WTC11 (cell line): ENCODE measurements at regions not wholly inside any gene's neighbourhood (a gene's known extent, or its start where the extent isn't known, plus 50 kb on each side); places are given as distances from the start of the nearest gene placed in this dataset.

Source experiments
- ATAC-seq: fragments of 200-7000 bp; cut with Tn5 transposase; 2 replicates; pipeline ENCODE4 v1.10.0; 2021; ENCODE audit warnings: mild to moderate bottlenecking, moderate library complexity
- CTCF ChIA-PET: fragments of 300-600 bp; sonication (Branson Sonifier 250); formaldehyde crosslinking; loops from one replicate; lab custom pipeline; 2021; ENCODE audit warnings: antibody characterized with exemption; lab: Charles Lee
- POLR2A ChIA-PET: fragments of 350-600 bp; sonication (Branson Sonifier 250); formaldehyde crosslinking; loops from one replicate; lab custom pipeline; 2021; ENCODE audit warnings: antibody characterized with exemption; lab: Charles Lee
- DNase-seq: peaks from one replicate; pipeline ENCODE4 v3.0.0; 2021; ENCODE audit warnings: low spot score
- H3K27ac Mint-ChIP-seq: 2 replicates; pipeline ENCODE4 v1.8.0; 2021; ENCODE audit warnings: mixed read lengths
- H3K27me3 Mint-ChIP-seq: 2 replicates; pipeline ENCODE4 v1.8.0; 2021; ENCODE audit warnings: low read depth, mild to moderate bottlenecking, moderate library complexity, mixed read lengths
- H3K36me3 Mint-ChIP-seq: 2 replicates; pipeline ENCODE4 v1.8.0; 2021; ENCODE audit warnings: mixed read lengths
- H3K4me1 Mint-ChIP-seq: 2 replicates; pipeline ENCODE4 v1.8.0; 2022; ENCODE audit warnings: mixed read lengths
- H3K4me3 Mint-ChIP-seq: 2 replicates; pipeline ENCODE4 v1.8.0; 2021; ENCODE audit warnings: mild to moderate bottlenecking, moderate library complexity, mixed read lengths
- H3K9me3 Mint-ChIP-seq: 2 replicates; pipeline ENCODE4 v1.8.0; 2021; ENCODE audit warnings: mixed read lengths
- CBFB ChIP-seq: sonication (generic); formaldehyde crosslinking; IDR thresholded peaks from 2 replicates; pipeline ENCODE4 v1.8.1; 2022; ENCODE audit warnings: mild to moderate bottlenecking, low read depth, missing genetic modification reagents
- GRHL2 ChIP-seq: fragments of 250-450 bp; sonication (Bioruptor Pico); IDR thresholded peaks from 2 replicates; pipeline ENCODE4 v1.8.0; 2022; ENCODE audit warnings: mild to moderate bottlenecking, moderate library complexity; ENCODE audit not compliant: insufficient replicate concordance, severe bottlenecking
- ZBTB21 ChIP-seq: sonication (generic); formaldehyde crosslinking; IDR thresholded peaks from 2 replicates; pipeline ENCODE4 v1.8.1; 2023; ENCODE audit warnings: mild to moderate bottlenecking, missing genetic modification reagents, borderline replicate concordance
- ZNF219 ChIP-seq: sonication (generic); formaldehyde crosslinking; IDR thresholded peaks from 2 replicates; pipeline ENCODE4 v1.8.0; 2023; ENCODE audit warnings: missing genetic modification reagents, mild to moderate bottlenecking, borderline replicate concordance
- ZNF232 ChIP-seq: sonication (generic); formaldehyde crosslinking; IDR thresholded peaks from 2 replicates; pipeline ENCODE4 v1.8.0; 2022; ENCODE audit warnings: mild to moderate bottlenecking, missing genetic modification reagents
- ZNF532 ChIP-seq: fragments of 250-450 bp; sonication (Bioruptor Pico); IDR thresholded peaks from 2 replicates; pipeline ENCODE4 v1.9.0; 2021; ENCODE audit warnings: mild to moderate bottlenecking, borderline replicate concordance
- TF ChIP-seq, protein P1 (sequence below): sonication (generic); formaldehyde crosslinking; IDR thresholded peaks from 2 replicates; pipeline ENCODE4 v1.8.0; 2022; ENCODE audit warnings: mild to moderate bottlenecking, missing genetic modification reagents
- TF ChIP-seq, protein P2 (sequence below): sonication (generic); formaldehyde crosslinking; IDR thresholded peaks from 2 replicates; pipeline ENCODE4 v1.8.0; 2022; ENCODE audit warnings: mild to moderate bottlenecking, missing genetic modification reagents
- TF ChIP-seq, protein P3 (sequence below): sonication (generic); formaldehyde crosslinking; conservative IDR thresholded peaks from 2 replicates; pipeline ENCODE4 v1.8.1; 2023; ENCODE audit warnings: mild to moderate bottlenecking, low read depth, missing genetic modification reagents, moderate library complexity
- TF ChIP-seq, protein P4 (sequence below): sonication (generic); formaldehyde crosslinking; IDR thresholded peaks from 2 replicates; pipeline ENCODE4 v1.8.1; 2022; ENCODE audit warnings: low read depth, mild to moderate bottlenecking, moderate library complexity, missing genetic modification reagents, borderline replicate concordance

DNA sequence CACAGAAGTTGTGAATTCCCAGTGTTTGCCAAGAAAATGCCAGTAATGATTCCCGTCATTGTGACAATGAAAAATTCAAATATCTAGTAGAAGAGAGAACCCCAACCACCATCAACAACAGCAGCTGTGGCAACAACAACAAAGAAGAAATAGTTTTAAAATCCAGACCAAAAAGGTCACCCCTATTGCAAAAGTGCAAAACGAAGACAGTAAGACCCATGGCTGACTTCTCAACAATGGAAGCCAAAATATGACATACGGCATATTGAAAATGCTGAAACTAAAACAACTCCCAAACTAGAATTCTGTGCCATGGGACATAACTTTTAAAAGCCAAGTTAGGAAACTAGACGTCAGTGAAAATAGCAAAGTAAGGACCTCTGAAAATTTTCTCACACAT, 270.6 kb downstream of the IRX2 start:
- Mint-ChIP-seq H3K36me3 (peaks cover 27% of the 10 kb centered on the region), H3K27me3 (no peaks in the 10 kb centered on the region), H3K4me1 (peaks cover 5% of the 10 kb centered on the region; the same call in 1 of the 2 replicates), H3K27ac (no peak overlapping the region), H3K9me3 (peaks cover 41% of the 10 kb centered on the region), H3K4me3 (no peak overlapping the region)
- no peak for DNase-seq
- ChIA-PET CTCF (no interaction called here), POLR2A (no interaction called here)
- TF ChIP-seq ZNF532 (CRISPR knock-in tag) (no peak), ZBTB21 (CRISPR knock-in tag) (no peak), ZNF232 (CRISPR knock-in tag) (no peak), ZNF219 (CRISPR knock-in tag) (no peak)
- TF ChIP-seq, protein P1, sequence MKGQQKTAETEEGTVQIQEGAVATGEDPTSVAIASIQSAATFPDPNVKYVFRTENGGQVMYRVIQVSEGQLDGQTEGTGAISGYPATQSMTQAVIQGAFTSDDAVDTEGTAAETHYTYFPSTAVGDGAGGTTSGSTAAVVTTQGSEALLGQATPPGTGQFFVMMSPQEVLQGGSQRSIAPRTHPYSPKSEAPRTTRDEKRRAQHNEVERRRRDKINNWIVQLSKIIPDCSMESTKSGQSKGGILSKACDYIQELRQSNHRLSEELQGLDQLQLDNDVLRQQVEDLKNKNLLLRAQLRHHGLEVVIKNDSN (CRISPR knock-in tag), result no peak
- TF ChIP-seq, protein P2, sequence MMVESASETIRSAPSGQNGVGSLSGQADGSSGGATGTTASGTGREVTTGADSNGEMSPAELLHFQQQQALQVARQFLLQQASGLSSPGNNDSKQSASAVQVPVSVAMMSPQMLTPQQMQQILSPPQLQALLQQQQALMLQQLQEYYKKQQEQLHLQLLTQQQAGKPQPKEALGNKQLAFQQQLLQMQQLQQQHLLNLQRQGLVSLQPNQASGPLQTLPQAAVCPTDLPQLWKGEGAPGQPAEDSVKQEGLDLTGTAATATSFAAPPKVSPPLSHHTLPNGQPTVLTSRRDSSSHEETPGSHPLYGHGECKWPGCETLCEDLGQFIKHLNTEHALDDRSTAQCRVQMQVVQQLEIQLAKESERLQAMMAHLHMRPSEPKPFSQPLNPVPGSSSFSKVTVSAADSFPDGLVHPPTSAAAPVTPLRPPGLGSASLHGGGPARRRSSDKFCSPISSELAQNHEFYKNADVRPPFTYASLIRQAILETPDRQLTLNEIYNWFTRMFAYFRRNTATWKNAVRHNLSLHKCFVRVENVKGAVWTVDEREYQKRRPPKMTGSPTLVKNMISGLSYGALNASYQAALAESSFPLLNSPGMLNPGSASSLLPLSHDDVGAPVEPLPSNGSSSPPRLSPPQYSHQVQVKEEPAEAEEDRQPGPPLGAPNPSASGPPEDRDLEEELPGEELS (CRISPR knock-in tag), result no peak
- no peak for ATAC-seq

DNA sequence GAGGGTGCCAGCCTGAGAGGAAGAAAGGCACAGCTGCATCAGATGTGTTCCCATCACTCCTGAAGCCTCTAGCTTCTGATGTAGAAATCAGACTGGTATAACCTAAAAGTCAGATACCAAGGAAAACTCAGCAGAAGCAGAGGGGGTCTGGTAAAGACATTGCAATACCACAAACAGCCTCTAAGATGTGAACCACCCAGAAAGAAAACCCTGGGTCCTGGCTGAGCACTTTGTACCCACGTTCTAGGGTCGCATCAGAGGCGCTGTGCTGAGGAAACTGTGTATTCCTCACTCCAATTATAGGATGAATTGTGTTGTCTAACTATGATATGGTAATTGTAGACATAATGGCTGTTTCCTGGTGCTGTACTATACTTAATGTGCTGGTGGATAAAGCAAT, 275.6 kb downstream of the IRX2 start:
- DNase-seq, result no peak
- Mint-ChIP-seq H3K36me3 (peaks cover 15% of the 10 kb centered on the region), H3K27ac (no peak overlapping the region), H3K4me3 (no peak overlapping the region), H3K27me3 (no peaks in the 10 kb centered on the region), H3K9me3 (peaks cover 24% of the 10 kb centered on the region), H3K4me1 (peaks cover 5% of the 10 kb centered on the region; the same call in 1 of the 2 replicates)
- ATAC-seq, result peak; percentile 62; the same call in 1 of the 2 replicates
- POLR2A ChIA-PET, result no interaction called here
- no peak for TF ChIP-seq ZNF532 (CRISPR knock-in tag)
- TF ChIP-seq, all 79 proteins: peak for 0
- CTCF ChIA-PET, result no interaction called here

DNA sequence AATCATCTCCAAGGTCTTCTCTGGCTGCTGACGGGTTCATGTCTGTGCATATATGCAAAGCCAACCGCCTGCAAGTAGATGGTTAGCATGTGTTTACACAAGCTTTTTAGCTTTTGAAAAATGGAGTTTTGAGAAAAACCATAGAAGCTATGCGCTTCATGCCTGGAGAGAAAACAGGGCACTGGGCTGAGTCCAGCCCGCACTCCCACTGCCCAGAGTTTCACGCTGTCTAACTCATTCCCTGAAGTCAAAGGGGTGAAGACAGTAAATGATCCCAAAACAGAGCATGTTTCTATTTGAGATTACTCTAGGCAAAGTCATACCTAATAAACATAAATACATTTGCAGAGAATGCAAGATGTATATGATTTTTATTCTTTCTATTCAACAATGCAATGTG, 278.8 kb downstream of the IRX2 start:
- DNase-seq, result no peak
- TF ChIP-seq, protein P3, sequence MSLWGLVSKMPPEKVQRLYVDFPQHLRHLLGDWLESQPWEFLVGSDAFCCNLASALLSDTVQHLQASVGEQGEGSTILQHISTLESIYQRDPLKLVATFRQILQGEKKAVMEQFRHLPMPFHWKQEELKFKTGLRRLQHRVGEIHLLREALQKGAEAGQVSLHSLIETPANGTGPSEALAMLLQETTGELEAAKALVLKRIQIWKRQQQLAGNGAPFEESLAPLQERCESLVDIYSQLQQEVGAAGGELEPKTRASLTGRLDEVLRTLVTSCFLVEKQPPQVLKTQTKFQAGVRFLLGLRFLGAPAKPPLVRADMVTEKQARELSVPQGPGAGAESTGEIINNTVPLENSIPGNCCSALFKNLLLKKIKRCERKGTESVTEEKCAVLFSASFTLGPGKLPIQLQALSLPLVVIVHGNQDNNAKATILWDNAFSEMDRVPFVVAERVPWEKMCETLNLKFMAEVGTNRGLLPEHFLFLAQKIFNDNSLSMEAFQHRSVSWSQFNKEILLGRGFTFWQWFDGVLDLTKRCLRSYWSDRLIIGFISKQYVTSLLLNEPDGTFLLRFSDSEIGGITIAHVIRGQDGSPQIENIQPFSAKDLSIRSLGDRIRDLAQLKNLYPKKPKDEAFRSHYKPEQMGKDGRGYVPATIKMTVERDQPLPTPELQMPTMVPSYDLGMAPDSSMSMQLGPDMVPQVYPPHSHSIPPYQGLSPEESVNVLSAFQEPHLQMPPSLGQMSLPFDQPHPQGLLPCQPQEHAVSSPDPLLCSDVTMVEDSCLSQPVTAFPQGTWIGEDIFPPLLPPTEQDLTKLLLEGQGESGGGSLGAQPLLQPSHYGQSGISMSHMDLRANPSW (CRISPR knock-in tag), result no peak
- TF ChIP-seq CBFB (CRISPR knock-in tag) (no peak), GRHL2 (CRISPR knock-in tag) (no peak)
- TF ChIP-seq, protein P4, sequence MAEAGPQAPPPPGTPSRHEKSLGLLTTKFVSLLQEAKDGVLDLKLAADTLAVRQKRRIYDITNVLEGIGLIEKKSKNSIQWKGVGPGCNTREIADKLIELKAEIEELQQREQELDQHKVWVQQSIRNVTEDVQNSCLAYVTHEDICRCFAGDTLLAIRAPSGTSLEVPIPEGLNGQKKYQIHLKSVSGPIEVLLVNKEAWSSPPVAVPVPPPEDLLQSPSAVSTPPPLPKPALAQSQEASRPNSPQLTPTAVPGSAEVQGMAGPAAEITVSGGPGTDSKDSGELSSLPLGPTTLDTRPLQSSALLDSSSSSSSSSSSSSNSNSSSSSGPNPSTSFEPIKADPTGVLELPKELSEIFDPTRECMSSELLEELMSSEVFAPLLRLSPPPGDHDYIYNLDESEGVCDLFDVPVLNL (CRISPR knock-in tag), result no peak
- H3K4me3 Mint-ChIP-seq, result no peak overlapping the region
- no peak overlapping the region for H3K27ac Mint-ChIP-seq
- H3K4me1 Mint-ChIP-seq, result peaks cover 6% of the 10 kb centered on the region; the same call in 1 of the 2 replicates
- CTCF ChIA-PET, result no interaction called here
- POLR2A ChIA-PET, result no interaction called here
- ATAC-seq, result no peak
- peaks cover 17% of the 10 kb centered on the region for H3K36me3 Mint-ChIP-seq
- no peaks in the 10 kb centered on the region for H3K27me3 Mint-ChIP-seq
- H3K9me3 Mint-ChIP-seq, result peaks cover 20% of the 10 kb centered on the region
